Dedifferentiated amniotic fluid mesenchymal stem cell (primary cell): ENCODE measurements at regions not wholly inside any gene's neighbourhood (a gene's known extent, or its start where the extent isn't known, plus 50 kb on each side); places are given as distances from the start of the nearest gene placed in this dataset.
"Not testable (repeated sequence)": the region's sequence is repeated elsewhere in the genome, so short reads cannot be mapped to it uniquely, and the experiment has no call there.

Source experiments
- DNase-seq: peaks from one replicate; pipeline ENCODE4 v3.0.0-alpha.2; 2016; ENCODE audit errors: extremely low spot score

DNA sequence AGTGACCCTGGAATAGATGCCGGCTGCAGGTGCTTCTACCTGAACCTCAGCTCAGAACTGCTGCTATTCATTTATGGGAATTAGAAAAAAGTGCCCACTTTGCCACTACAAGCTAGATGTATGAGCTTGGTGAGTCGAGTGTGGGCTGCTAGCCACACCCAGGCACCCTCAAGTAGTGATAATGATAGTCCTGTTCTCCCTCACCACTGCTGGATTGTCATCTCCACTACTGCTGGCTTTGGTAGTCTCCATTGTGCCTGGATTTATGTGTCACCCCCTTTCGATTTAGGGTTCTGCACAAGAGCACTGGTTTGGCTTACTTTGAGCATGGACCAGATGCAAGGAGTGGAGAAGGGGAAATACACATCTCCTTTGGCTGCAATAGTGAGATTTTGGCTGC lies 73.0 kb upstream of the N4BP1 start:
- no peak for DNase-seq

DNA sequence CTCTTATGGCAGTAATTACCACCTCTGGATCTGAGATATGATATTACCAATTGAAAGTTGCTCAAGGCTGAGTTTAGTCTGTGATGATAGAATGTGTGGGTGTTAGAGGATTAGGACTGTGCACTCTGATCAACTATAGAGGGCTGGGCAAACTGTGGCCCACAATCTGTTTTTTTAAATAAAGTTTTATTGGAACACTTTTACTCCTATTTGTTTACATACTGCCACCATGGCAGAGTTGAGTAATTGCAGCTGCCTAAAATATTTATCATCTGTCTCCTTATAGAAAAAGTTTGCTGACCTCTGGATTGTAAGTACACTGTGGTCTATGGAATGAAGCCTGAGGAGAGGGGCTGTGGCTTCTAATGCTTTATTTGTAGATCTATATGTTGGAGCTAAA lies 71.5 kb upstream of the N4BP1 start:
- no peak for DNase-seq

DNA sequence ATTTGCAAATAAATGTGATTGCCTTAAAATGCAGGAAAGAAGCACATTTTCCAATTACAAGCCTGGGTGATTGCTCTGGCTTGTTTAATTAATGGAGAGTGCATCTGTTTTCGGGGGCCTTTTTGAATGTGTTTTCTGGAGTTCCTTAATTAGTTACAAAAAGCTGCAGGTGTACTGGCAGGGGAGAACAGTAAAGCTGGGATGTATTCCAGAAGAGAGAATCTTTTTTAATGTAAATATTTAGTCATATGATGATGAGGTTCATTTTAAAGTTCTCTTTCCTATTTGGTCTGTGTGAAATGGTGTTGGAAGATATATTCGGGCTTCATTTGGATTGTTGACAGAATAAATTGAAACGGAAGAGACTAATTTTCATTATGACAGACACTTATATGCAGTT lies 70.9 kb upstream of the N4BP1 start:
- DNase-seq, result no peak

DNA sequence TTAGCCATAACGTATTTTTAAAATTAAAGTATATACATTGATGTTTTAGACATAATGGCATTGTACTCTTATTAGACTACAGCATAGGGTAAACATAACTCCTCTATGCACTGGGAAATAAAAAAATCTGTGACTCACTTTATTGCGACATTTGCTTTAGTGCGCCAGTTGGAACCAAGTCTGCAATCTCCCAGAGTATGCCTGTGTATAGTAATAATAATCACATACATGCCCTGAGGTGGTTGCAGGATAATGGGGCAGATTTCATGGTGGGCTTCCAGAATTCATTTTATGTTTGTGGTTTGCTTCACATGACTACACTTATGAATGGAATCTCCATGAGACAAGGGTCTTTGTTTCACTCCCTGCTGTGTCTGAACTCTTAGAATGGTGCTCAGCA lies 66.9 kb upstream of the N4BP1 start:
- no peak for DNase-seq

DNA sequence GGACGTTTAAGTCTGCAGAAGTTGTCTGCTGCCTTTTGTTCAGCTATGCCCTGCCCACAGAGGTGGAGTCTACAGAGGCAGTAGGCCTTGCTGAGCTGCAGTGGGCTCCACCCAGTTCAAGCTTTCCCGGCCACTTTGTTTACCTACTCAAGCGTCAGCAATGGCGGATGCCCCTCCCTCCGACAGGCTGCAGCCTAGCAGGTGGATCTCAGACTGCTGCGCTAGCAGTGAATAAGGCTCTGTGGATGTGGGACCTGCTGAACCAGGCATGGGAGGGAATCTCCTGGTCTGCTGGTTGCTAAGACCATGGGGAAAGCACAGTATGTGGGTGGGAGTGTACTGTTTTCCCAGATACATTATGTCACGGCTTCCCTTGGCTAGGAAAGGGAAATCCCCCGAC lies 58.2 kb upstream of the N4BP1 start:
- DNase-seq, result not testable (repeated sequence)

DNA sequence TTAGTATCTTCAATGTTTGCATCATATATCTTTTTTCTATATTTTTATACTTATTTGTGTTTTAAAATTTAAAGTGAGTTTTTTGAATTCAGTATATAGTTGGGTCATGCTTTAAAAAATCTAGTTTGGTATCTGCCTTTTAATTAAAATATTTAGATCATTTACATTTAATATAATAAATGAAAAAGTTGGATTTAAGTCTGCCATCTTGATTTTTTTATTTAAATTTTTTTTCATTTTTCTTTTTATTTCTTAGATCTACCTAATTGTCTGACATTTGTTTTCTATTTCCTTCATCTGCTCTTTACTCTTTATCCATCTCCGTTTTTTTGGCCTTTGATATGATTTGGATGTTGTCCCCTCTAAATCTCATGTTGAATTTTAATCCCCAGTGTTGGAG lies 50.0 kb upstream of the N4BP1 start:
- no peak for DNase-seq
